OCI-LY7 (cell line): ENCODE measurements at regions not wholly inside any gene's neighbourhood (a gene's known extent, or its start where the extent isn't known, plus 50 kb on each side); places are given as distances from the start of the nearest gene placed in this dataset.
"Not testable (repeated sequence)": the region's sequence is repeated elsewhere in the genome, so short reads cannot be mapped to it uniquely, and the experiment has no call there.

ENCODE experiments used
- BruUV-seq: library from RNA; stranded (reverse); fragments of 400-500 nt; replicated peaks from 2 replicates; lab custom pipeline; 2021; lab: Mats Ljungman, UMichigan
- CTCF ChIA-PET: fragments of 300-600 bp; sonication (Branson Sonifier 250); formaldehyde crosslinking; loops from one replicate; lab custom pipeline; 2022; ENCODE audit warnings: antibody characterized with exemption; ENCODE audit not compliant: unreplicated experiment; lab: Charles Lee
- POLR2A ChIA-PET: fragments of 300-600 bp; sonication (Branson Sonifier 250); formaldehyde crosslinking; loops from one replicate; lab custom pipeline; 2022; ENCODE audit warnings: antibody characterized with exemption; lab: Charles Lee
- DNase-seq: peaks from one replicate; pipeline ENCODE4 v3.0.0-alpha.2; 2015; ENCODE audit warnings: low spot score
- H2AFZ ChIP-seq: fragments of 200-600 bp; sonication (generic), shearing (Covaris generic); 2 replicates; pipeline ENCODE4 v1.6.1; 2014; ENCODE audit warnings: mild to moderate bottlenecking, antibody characterized with exemption, low read length, moderate library complexity
- H3K27ac ChIP-seq: fragments of 200-600 bp; sonication (generic); 2 replicates; pipeline ENCODE4 v1.5.1; 2014; ENCODE audit warnings: mixed run types, low read depth, mild to moderate bottlenecking, moderate library complexity, low read length, inconsistent platforms; ENCODE audit not compliant: poor library complexity, severe bottlenecking
- H3K36me3 ChIP-seq: fragments of 200-600 bp; sonication (generic); 2 replicates; pipeline ENCODE4 v1.6.1; 2014; ENCODE audit warnings: mild to moderate bottlenecking, antibody characterized with exemption, low read length, moderate library complexity, mixed read lengths; ENCODE audit not compliant: insufficient read depth
- H3K4me1 ChIP-seq: fragments of 200-600 bp; sonication (generic); 2 replicates; pipeline ENCODE4 v1.5.1; 2014; ENCODE audit warnings: mild to moderate bottlenecking, low read length; ENCODE audit not compliant: insufficient read depth, poor library complexity, severe bottlenecking
- H3K4me2 ChIP-seq: fragments of 200-600 bp; sonication (generic); 2 replicates; pipeline ENCODE4 v1.6.1; 2014; ENCODE audit warnings: mild to moderate bottlenecking, low read length
- H3K4me3 ChIP-seq: fragments of 200-600 bp; sonication (generic); 2 replicates; pipeline ENCODE4 v1.5.1; 2014; ENCODE audit warnings: mild to moderate bottlenecking, low read depth, low read length; ENCODE audit not compliant: poor library complexity, severe bottlenecking
- H3K79me2 ChIP-seq: fragments of 200-600 bp; sonication (generic); 2 replicates; pipeline ENCODE4 v1.6.1; 2016; ENCODE audit warnings: low read depth, mild to moderate bottlenecking, low read length, moderate library complexity, mixed read lengths; ENCODE audit not compliant: insufficient read depth
- H3K9me2 ChIP-seq: fragments of 200-600 bp; sonication (generic); 2 replicates; pipeline ENCODE4 v1.6.1; 2016; ENCODE audit warnings: mild to moderate bottlenecking, low read length, mixed read lengths; ENCODE audit not compliant: insufficient read depth
- H3K9me3 ChIP-seq: fragments of 200-600 bp; sonication (generic); 2 replicates; pipeline ENCODE4 v1.6.1; 2014; ENCODE audit warnings: mild to moderate bottlenecking, mixed run types, low read length, mixed read lengths
- H4K20me1 ChIP-seq: fragments of 200-600 bp; sonication (generic); 2 replicates; pipeline ENCODE4 v1.6.1; 2014; ENCODE audit warnings: mild to moderate bottlenecking, antibody characterized with exemption, low read length, moderate library complexity, mixed read lengths; ENCODE audit not compliant: insufficient read depth
- intact Hi-C: fragments of 100-400 bp; cut with micrococcal nuclease; formaldehyde crosslinking; loops from one replicate; pipeline ENCODE4 v1.10.0; 2022; ENCODE audit not compliant: unreplicated experiment
- TF ChIP-seq, protein P1 (sequence below): fragments of 200-600 bp; sonication (generic); conservative IDR thresholded peaks from 2 replicates; pipeline ENCODE4 v1.5.1; 2014; ENCODE audit warnings: mild to moderate bottlenecking, antibody characterized with exemption, low read length, moderate library complexity, mixed read lengths

DNA sequence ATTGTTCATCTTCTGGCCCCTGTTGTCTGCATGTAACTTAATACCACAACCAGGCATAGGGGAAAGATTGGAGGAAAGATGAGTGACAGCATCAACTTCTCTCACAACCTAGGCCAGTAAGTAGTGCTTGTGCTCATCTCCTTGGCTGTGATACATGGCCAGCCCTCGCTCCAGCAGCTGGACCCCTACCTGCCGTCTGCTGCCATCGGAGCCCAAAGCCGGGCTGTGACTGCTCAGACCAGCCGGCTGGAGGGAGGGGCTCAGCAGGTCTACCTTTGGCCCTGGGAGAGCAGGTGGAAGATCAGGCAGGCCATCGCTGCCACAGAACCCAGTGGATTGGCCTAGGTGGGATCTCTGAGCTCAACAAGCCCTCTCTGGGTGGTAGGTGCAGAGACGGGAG is 268.8 kb downstream of the OR4F29 start:
- POLR2A ChIA-PET, H3K4me2 ChIP-seq, intact Hi-C loops, H3K36me3 ChIP-seq, DNase-seq, H3K4me1 ChIP-seq, BruUV-seq, CTCF ChIA-PET, H3K9me2 ChIP-seq, H3K4me3 ChIP-seq, H3K9me3 ChIP-seq, H4K20me1 ChIP-seq, H2AFZ ChIP-seq, H3K27ac ChIP-seq, H3K79me2 ChIP-seq: not testable (repeated sequence)

DNA sequence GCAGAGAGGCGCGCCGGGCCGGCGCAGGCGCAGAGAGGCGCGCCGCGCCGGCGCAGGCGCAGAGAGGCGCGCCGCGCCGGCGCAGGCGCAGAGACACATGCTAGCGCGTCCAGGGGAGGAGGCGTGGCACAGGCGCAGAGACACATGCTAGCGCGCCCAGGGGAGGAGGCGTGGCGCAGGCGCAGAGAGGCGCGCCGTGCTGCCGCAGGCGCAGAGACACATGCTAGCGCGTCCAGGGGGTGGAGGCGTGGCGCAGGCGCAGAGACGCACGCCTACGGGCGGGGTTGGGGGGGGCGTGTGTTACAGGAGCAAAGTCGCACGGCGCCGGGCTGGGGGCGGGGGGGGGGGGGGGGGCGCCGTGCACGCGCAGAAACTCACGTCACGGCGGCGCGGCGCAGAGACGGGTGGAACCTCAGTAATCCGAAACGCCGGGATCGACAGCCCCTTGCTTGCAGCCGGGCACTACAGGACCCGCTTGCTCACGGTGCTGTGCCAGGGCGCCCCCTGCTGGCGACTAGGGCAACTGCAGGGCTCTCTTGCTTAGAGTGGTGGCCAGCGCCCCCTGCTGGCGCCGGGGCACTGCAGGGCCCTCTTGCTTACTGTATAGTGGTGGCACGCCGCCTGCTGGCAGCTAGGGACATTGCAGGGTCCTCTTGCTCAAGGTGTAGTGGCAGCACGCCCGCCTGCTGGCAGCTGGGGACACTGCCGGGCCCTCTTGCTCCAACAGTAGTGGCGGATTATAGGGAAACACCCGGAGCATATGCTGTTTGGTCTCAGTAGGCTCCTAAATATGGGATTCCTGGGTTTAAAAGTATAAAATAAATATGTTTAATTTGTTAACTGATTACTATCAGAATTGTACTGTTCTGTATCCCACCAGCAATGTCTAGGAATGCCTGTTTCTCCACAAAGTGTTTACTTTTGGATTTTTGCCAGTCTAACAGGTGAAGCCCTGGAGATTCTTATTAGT is 269.9 kb downstream of the OR4F29 start:
- H3K9me3 ChIP-seq, H3K4me3 ChIP-seq, CTCF ChIA-PET, H3K4me2 ChIP-seq, BruUV-seq, POLR2A ChIA-PET, H3K27ac ChIP-seq, H2AFZ ChIP-seq, H3K9me2 ChIP-seq, intact Hi-C loops, H3K4me1 ChIP-seq, H3K36me3 ChIP-seq, H3K79me2 ChIP-seq, H4K20me1 ChIP-seq: not testable (repeated sequence)
- TF ChIP-seq, protein P1, sequence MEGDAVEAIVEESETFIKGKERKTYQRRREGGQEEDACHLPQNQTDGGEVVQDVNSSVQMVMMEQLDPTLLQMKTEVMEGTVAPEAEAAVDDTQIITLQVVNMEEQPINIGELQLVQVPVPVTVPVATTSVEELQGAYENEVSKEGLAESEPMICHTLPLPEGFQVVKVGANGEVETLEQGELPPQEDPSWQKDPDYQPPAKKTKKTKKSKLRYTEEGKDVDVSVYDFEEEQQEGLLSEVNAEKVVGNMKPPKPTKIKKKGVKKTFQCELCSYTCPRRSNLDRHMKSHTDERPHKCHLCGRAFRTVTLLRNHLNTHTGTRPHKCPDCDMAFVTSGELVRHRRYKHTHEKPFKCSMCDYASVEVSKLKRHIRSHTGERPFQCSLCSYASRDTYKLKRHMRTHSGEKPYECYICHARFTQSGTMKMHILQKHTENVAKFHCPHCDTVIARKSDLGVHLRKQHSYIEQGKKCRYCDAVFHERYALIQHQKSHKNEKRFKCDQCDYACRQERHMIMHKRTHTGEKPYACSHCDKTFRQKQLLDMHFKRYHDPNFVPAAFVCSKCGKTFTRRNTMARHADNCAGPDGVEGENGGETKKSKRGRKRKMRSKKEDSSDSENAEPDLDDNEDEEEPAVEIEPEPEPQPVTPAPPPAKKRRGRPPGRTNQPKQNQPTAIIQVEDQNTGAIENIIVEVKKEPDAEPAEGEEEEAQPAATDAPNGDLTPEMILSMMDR: 0 out of 2 replicates have a peak, but pooled peaks have one; percentile 34
- DNase-seq: peak; percentile 82

DNA sequence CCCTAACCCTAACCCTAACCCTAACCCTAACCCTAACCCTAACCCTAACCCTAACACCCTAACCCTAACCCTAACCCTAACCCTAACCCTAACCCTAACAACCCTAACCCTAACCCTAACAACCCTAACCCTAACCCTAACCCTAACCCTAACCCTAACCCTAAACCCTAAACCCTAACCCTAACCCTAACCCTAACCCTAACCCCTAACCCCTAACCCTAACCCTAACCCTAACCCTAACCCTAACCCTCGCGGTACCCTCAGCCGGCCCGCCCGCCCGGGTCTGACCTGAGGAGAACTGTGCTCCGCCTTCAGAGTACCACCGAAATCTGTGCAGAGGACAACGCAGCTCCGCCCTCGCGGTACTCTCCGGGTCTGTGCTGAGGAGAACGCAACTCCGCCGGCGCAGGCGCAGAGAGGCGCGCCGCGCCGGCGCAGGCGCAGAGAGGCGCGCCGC is 270.7 kb downstream of the OR4F29 start:
- H3K4me3 ChIP-seq, H4K20me1 ChIP-seq, intact Hi-C loops, CTCF ChIA-PET, H2AFZ ChIP-seq, POLR2A ChIA-PET, H3K4me2 ChIP-seq, H3K9me3 ChIP-seq, H3K9me2 ChIP-seq, H3K4me1 ChIP-seq, H3K27ac ChIP-seq, H3K36me3 ChIP-seq, H3K79me2 ChIP-seq, BruUV-seq: not testable (repeated sequence)
- peak; percentile 5 for DNase-seq

DNA sequence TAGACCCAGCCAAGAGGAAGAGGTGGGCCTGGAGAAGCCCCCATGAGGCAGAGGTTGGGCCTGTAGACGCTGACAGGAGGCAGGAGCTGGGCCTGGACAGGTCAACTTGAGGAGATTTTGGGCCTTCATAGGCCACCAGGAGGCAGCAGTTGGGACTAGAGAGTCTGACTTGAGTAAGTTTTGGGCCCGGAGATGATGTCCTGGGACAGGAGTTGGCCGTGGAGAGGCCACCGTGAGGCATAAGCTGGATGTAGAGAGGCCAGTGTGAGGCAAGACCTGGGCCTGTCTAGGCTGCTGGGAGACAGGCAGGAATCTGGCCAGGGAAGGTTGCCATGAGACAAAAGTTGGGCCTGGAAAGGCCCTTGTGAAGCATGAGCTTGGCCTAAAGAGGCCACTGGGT is 312.6 kb downstream of the OR4F29 start:
- H3K4me2 ChIP-seq, H3K9me3 ChIP-seq, H3K4me3 ChIP-seq, H3K36me3 ChIP-seq, H3K9me2 ChIP-seq, H2AFZ ChIP-seq, BruUV-seq, DNase-seq, H3K79me2 ChIP-seq, POLR2A ChIA-PET, intact Hi-C loops, H3K4me1 ChIP-seq, CTCF ChIA-PET, H4K20me1 ChIP-seq, H3K27ac ChIP-seq: not testable (repeated sequence)

DNA sequence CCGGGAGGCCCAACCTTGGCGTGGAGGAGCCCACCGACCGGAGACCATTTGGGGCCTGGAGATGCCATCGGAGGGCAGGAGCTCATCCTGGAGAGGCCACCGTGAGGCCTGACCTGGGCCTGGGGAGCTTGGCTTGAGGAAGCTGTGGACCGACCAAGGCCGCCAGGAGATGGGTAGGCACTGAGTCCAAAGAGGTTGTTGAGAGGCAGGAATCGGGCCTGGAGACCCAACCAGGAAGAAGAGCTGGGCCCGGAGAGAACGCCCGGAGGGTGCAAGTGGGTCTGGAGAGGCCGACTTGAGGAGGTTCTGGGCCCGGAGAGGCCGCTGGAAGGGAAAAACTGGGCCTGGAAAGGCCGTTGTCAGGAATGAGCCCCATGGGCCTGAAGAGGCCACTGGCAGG is 313.8 kb downstream of the OR4F29 start:
- H3K27ac ChIP-seq, CTCF ChIA-PET, POLR2A ChIA-PET, H3K9me2 ChIP-seq, H3K4me3 ChIP-seq, H3K4me2 ChIP-seq, H4K20me1 ChIP-seq, BruUV-seq, H3K4me1 ChIP-seq, H2AFZ ChIP-seq, DNase-seq, H3K79me2 ChIP-seq, H3K9me3 ChIP-seq, intact Hi-C loops, H3K36me3 ChIP-seq: not testable (repeated sequence)
